Vagina (tissue), 2 donors: ENCODE measurements at regions not wholly inside any gene's neighbourhood (a gene's known extent, or its start where the extent isn't known, plus 50 kb on each side); places are given as distances from the start of the nearest gene placed in this dataset.

Source experiments
- CTCF ChIP-seq, 3 experiments: fragments of 450-650 bp in 2 of 3; fragments of 200-600 bp in 1 of 3; sonication (generic) in 1 of 3; IDR thresholded peaks; one replicate each; pipeline ENCODE4 v1.5.1; 2017 to 2019; ENCODE audit warnings: antibody characterized with exemption in 3 of 3, mild to moderate bottlenecking in 2 of 3, moderate library complexity in 2 of 3
- POLR2A ChIP-seq, 2 donors: fragments of 450-650 bp; IDR thresholded peaks; one replicate each; pipeline ENCODE4 v1.6.1; 2017; ENCODE audit warnings: antibody characterized with exemption in 2 of 2, mild to moderate bottlenecking in 2 of 2, moderate library complexity in 2 of 2
- POLR2AphosphoS5 ChIP-seq, 2 donors: sonication (generic); formaldehyde crosslinking; IDR thresholded peaks; one replicate each; pipeline ENCODE4 v1.9.0; 2017; ENCODE audit warnings: antibody characterized with exemption in 2 of 2, mild to moderate bottlenecking in 2 of 2, low read depth in 1 of 2; ENCODE audit not compliant: insufficient read depth in 1 of 2

- TF ChIP-seq POLR2AphosphoS5 (IDR thresholded peaks at IDR 0.05; ENCODE audit: insufficient read depth in 1 of 2, low read depth in 1 of 2) (no peak), CTCF (IDR thresholded peaks at IDR 0.05) (peak in 1 of 3 experiments; percentile 26), POLR2A (IDR thresholded peaks at IDR 0.05) (no peak)
Observed at GRCh38 chr5:26482810-26483375, 555.5 kb downstream of the CDH9 start.
